ENCODE measurements at regions not wholly inside any gene's neighbourhood (a gene's known extent, or its start where the extent isn't known, plus 50 kb on each side); places are given as distances from the start of the nearest gene placed in this dataset.

DNA sequence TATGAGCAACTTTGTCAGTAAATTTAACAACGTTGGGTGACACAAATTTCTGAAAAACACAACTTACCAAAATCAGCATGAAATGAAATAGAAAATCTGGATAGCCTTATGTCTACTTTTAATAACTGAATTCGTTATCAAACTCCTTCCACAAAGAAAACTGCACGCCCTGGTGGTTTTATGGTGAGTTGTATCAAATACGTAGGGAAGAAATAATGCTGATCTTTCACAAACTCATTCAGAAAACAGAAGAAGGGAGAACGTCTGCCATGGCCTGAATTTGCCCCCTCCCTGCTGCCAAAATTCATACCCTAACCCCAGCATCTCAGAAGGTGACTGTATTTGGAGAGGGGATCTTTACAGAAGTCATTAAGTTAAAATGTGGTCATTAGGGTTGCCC lies 50.0 kb upstream of the COL18A1 start:
- Mint-ChIP-seq H3K9me3 (no peaks in the 10 kb centered on the region), H3K36me3 (no peaks in the 10 kb centered on the region), H3K27me3 (ENCODE audit: low read depth) (peaks cover 6% of the 10 kb centered on the region)

More for the DNA sequence above, 50.0 kb upstream of the COL18A1 start:
- Mint-ChIP-seq H3K27ac (no peak overlapping the region), H3K4me3 (no peak overlapping the region), H3K4me1 (peaks cover 60% of the 10 kb centered on the region)
- no peak for DNase-seq (ENCODE audit: low spot score in 2 of 2, unreplicated experiment in 2 of 2)
- TF ChIP-seq, protein P1, sequence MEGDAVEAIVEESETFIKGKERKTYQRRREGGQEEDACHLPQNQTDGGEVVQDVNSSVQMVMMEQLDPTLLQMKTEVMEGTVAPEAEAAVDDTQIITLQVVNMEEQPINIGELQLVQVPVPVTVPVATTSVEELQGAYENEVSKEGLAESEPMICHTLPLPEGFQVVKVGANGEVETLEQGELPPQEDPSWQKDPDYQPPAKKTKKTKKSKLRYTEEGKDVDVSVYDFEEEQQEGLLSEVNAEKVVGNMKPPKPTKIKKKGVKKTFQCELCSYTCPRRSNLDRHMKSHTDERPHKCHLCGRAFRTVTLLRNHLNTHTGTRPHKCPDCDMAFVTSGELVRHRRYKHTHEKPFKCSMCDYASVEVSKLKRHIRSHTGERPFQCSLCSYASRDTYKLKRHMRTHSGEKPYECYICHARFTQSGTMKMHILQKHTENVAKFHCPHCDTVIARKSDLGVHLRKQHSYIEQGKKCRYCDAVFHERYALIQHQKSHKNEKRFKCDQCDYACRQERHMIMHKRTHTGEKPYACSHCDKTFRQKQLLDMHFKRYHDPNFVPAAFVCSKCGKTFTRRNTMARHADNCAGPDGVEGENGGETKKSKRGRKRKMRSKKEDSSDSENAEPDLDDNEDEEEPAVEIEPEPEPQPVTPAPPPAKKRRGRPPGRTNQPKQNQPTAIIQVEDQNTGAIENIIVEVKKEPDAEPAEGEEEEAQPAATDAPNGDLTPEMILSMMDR (IDR thresholded peaks at IDR 0.05; ENCODE audit: unreplicated experiment): no peak

Data from mesothelial cell of epicardium (in vitro differentiated cells).